ENCODE measurements at regions not wholly inside any gene's neighbourhood (a gene's known extent, or its start where the extent isn't known, plus 50 kb on each side); places are given as distances from the start of the nearest gene placed in this dataset.

DNA sequence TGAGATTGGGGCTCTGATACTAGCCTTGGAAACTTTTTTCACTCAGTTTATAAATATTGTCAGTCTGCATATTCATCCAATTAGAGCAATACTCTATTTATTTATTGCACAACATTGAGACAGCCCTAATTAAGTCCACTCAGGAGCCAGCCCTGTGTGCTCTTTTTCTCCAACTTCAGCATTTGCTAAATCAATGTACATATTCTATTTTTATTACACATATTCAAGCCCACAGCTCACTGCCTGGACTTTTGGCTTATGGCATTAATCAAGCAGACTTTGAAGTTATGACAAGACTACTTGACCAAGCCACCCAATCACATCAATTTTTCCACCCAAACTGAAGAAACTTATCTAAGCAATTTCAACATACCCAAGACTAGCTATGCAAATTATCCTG is 215.5 kb downstream of the RPS4Y2 start:
- peaks cover 5% of the 10 kb centered on the region for H3K27me3 Mint-ChIP-seq
- ATAC-seq (ENCODE audit: low read depth in 2 of 2): no peak

DNA sequence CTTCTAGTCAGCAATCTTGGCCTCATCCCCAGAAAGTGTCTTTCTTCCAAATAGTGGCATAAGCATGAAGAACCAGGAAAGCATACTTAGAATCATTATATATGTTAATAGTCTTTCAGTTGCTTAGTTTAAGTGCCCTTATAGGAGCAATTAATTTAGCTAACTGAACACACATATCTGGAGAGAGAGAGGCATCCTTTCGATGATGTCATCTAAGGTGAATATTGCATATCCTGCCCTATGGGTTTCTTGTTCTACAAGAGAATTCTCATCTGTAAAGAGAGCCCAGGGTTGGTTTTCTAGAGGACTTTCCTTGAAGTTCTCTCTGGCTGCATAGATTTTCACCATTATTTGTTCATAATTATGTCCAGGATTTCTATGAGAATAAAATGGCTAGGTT is 230.1 kb downstream of the RPS4Y2 start:
- Histone ChIP-seq H3K9me3 (ENCODE audit: control insufficient read depth in 2 of 2, low read length in 2 of 2) (no peaks in the 10 kb centered on the region), H3K27me3 (ENCODE audit: control insufficient read depth, insufficient read depth, low read length) (no peaks in the 10 kb centered on the region), H3K4me3 (ENCODE audit: low read depth, low read length) (no peak overlapping the region), H3K27ac (ENCODE audit: insufficient read depth, low read length, poor library complexity, severe bottlenecking) (no peak overlapping the region), H3K4me1 (ENCODE audit: control insufficient read depth, insufficient read depth, low read length, poor library complexity, severe bottlenecking) (no peaks in the 10 kb centered on the region), H3K36me3 (ENCODE audit: control insufficient read depth, insufficient read depth, low read length) (no peaks in the 10 kb centered on the region)
- Mint-ChIP-seq H3K9me3 (no peaks in the 10 kb centered on the region), H3K4me3 (no peak overlapping the region), H3K27ac (no peak overlapping the region), H3K36me3 (no peaks in the 10 kb centered on the region), H3K4me1 (peaks cover 0 to 2% (median under 1%) of the 10 kb centered on the region in 4 donors), H3K27me3 (no peaks in the 10 kb centered on the region)
- DNase-seq (no peak), ATAC-seq (ENCODE audit: low read depth in 2 of 2) (no peak)

More for the DNA sequence above, 215.5 kb downstream of the RPS4Y2 start:
- no peaks in the 10 kb centered on the region for H3K9me3 ChIP-seq (ENCODE audit: control insufficient read depth in 2 of 2, low read length in 2 of 2)
- no peaks in the 10 kb centered on the region for H3K4me1 ChIP-seq (ENCODE audit: control insufficient read depth, insufficient read depth, low read length, poor library complexity, severe bottlenecking)
- H3K27ac ChIP-seq (ENCODE audit: insufficient read depth, low read length, poor library complexity, severe bottlenecking): no peak overlapping the region
- no peaks in the 10 kb centered on the region for H3K9me3 Mint-ChIP-seq
- no peaks in the 10 kb centered on the region for H3K36me3 Mint-ChIP-seq
- no peaks in the 10 kb centered on the region for H3K36me3 ChIP-seq (ENCODE audit: control insufficient read depth, insufficient read depth, low read length)
- H3K4me1 Mint-ChIP-seq: peaks cover 0 to 2% (median 0%) of the 10 kb centered on the region in 4 donors
- no peak overlapping the region for H3K27ac Mint-ChIP-seq
- no peak overlapping the region for H3K4me3 ChIP-seq (ENCODE audit: low read depth, low read length)
- no peaks in the 10 kb centered on the region for H3K27me3 ChIP-seq (ENCODE audit: control insufficient read depth, insufficient read depth, low read length)
- no peak overlapping the region for H3K4me3 Mint-ChIP-seq
- DNase-seq: no peak

GRCh38 chrY:20990123-20990522 is 234.2 kb downstream of the RPS4Y2 start:
- Histone ChIP-seq H3K27me3 (ENCODE audit: control insufficient read depth, insufficient read depth, low read length) (no peaks in the 10 kb centered on the region), H3K4me1 (ENCODE audit: control insufficient read depth, insufficient read depth, low read length, poor library complexity, severe bottlenecking) (no peaks in the 10 kb centered on the region), H3K27ac (ENCODE audit: insufficient read depth, low read length, poor library complexity, severe bottlenecking) (no peak overlapping the region), H3K36me3 (ENCODE audit: control insufficient read depth, insufficient read depth, low read length) (no peaks in the 10 kb centered on the region), H3K9me3 (ENCODE audit: control insufficient read depth in 2 of 2, low read length in 2 of 2) (no peaks in the 10 kb centered on the region), H3K4me3 (ENCODE audit: low read depth, low read length) (no peak overlapping the region)
- no peak overlapping the region for H3K4me3 Mint-ChIP-seq
- no peak for ATAC-seq (ENCODE audit: low read depth in 2 of 2)
- H3K9me3 Mint-ChIP-seq: no peaks in the 10 kb centered on the region
- H3K27ac Mint-ChIP-seq: peak overlapping the region in 1 of 3 donors; percentile 41
- H3K4me1 Mint-ChIP-seq: peaks cover 0 to 9% (median 4%) of the 10 kb centered on the region in 4 donors
- no peak for DNase-seq
- no peaks in the 10 kb centered on the region for H3K27me3 Mint-ChIP-seq
- H3K36me3 Mint-ChIP-seq: no peaks in the 10 kb centered on the region

GRCh38 chrY:20990869-20991548 is 235.1 kb downstream of the RPS4Y2 start:
- no peaks in the 10 kb centered on the region for H3K27me3 Mint-ChIP-seq
- peak overlapping the region in 1 of 4 donors; percentile 89 for H3K4me3 Mint-ChIP-seq
- H3K27ac ChIP-seq (ENCODE audit: insufficient read depth, low read length, poor library complexity, severe bottlenecking): no peak overlapping the region
- H3K9me3 Mint-ChIP-seq: no peaks in the 10 kb centered on the region
- no peaks in the 10 kb centered on the region for H3K36me3 ChIP-seq (ENCODE audit: control insufficient read depth, insufficient read depth, low read length)
- no peaks in the 10 kb centered on the region for H3K36me3 Mint-ChIP-seq
- DNase-seq (no peak), ATAC-seq (ENCODE audit: low read depth in 2 of 2) (peak; percentile 88 to 94)
- H3K27ac Mint-ChIP-seq: peak overlapping the region in 1 of 3 donors; percentile 96
- H3K4me1 Mint-ChIP-seq: peaks cover 0 to 9% (median 4%) of the 10 kb centered on the region in 4 donors
- no peaks in the 10 kb centered on the region for H3K27me3 ChIP-seq (ENCODE audit: control insufficient read depth, insufficient read depth, low read length)
- H3K4me3 ChIP-seq (ENCODE audit: low read depth, low read length): peak overlapping the region; percentile 80
- H3K9me3 ChIP-seq (ENCODE audit: control insufficient read depth in 2 of 2, low read length in 2 of 2): no peaks in the 10 kb centered on the region
- no peaks in the 10 kb centered on the region for H3K4me1 ChIP-seq (ENCODE audit: control insufficient read depth, insufficient read depth, low read length, poor library complexity, severe bottlenecking)

GRCh38 chrY:20997355-20997754 is 241.4 kb downstream of the RPS4Y2 start:
- H3K4me1 ChIP-seq (ENCODE audit: control insufficient read depth, insufficient read depth, low read length, poor library complexity, severe bottlenecking): no peaks in the 10 kb centered on the region
- no peak overlapping the region for H3K4me3 ChIP-seq (ENCODE audit: low read depth, low read length)
- H3K27me3 ChIP-seq (ENCODE audit: control insufficient read depth, insufficient read depth, low read length): no peaks in the 10 kb centered on the region
- DNase-seq (no peak), ATAC-seq (ENCODE audit: low read depth in 2 of 2) (no peak)
- H3K36me3 Mint-ChIP-seq: no peaks in the 10 kb centered on the region
- no peaks in the 10 kb centered on the region for H3K9me3 Mint-ChIP-seq
- peaks cover 0 to 2% (median 0%) of the 10 kb centered on the region in 4 donors for H3K4me1 Mint-ChIP-seq
- H3K9me3 ChIP-seq (ENCODE audit: control insufficient read depth in 2 of 2, low read length in 2 of 2): no peaks in the 10 kb centered on the region
- H3K36me3 ChIP-seq (ENCODE audit: control insufficient read depth, insufficient read depth, low read length): no peaks in the 10 kb centered on the region
- H3K27ac ChIP-seq (ENCODE audit: insufficient read depth, low read length, poor library complexity, severe bottlenecking): no peak overlapping the region
- no peaks in the 10 kb centered on the region for H3K27me3 Mint-ChIP-seq
- no peak overlapping the region for H3K27ac Mint-ChIP-seq
- no peak overlapping the region for H3K4me3 Mint-ChIP-seq

DNA sequence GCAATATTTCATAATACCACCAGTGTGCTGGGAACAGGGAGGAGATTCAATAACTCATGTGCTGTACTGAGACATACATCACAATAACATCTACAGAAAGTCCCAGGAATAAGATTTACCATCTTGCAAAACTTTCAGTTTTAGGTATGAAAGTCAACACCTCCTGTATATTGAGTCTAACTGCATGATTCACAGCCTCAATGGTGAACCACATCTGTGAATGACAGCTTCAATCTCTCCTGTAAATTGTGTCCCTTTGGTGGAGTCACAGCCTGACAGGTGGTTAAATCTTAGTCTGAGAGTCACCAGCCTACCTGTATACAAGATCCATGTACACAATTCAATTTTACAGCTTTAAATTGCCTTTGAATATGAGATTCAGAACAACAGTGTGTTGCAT is 242.1 kb downstream of the RPS4Y2 start:
- peak in 1 of 2 donors; percentile 45 for ATAC-seq (ENCODE audit: low read depth in 2 of 2)
- no peaks in the 10 kb centered on the region for H3K36me3 Mint-ChIP-seq
- no peak overlapping the region for H3K27ac Mint-ChIP-seq

GRCh38 chrY:20998483-20998882 is 242.6 kb downstream of the RPS4Y2 start:
- H3K4me3 Mint-ChIP-seq: no peak overlapping the region
- no peaks in the 10 kb centered on the region for H3K9me3 Mint-ChIP-seq
- H3K27me3 Mint-ChIP-seq: no peaks in the 10 kb centered on the region
- Histone ChIP-seq H3K9me3 (ENCODE audit: control insufficient read depth in 2 of 2, low read length in 2 of 2) (no peaks in the 10 kb centered on the region), H3K4me3 (ENCODE audit: low read depth, low read length) (no peak overlapping the region), H3K27me3 (ENCODE audit: control insufficient read depth, insufficient read depth, low read length) (no peaks in the 10 kb centered on the region), H3K36me3 (ENCODE audit: control insufficient read depth, insufficient read depth, low read length) (no peaks in the 10 kb centered on the region), H3K4me1 (ENCODE audit: control insufficient read depth, insufficient read depth, low read length, poor library complexity, severe bottlenecking) (no peaks in the 10 kb centered on the region), H3K27ac (ENCODE audit: insufficient read depth, low read length, poor library complexity, severe bottlenecking) (no peak overlapping the region)
- H3K4me1 Mint-ChIP-seq: peaks cover 0 to 2% (median 0%) of the 10 kb centered on the region in 4 donors
- DNase-seq (no peak), ATAC-seq (ENCODE audit: low read depth in 2 of 2) (no peak)
- no peaks in the 10 kb centered on the region for H3K36me3 Mint-ChIP-seq
- no peak overlapping the region for H3K27ac Mint-ChIP-seq

More for the DNA sequence above, 242.1 kb downstream of the RPS4Y2 start:
- no peak overlapping the region for H3K4me3 Mint-ChIP-seq
- DNase-seq: no peak
- H3K27me3 ChIP-seq (ENCODE audit: control insufficient read depth, insufficient read depth, low read length): no peaks in the 10 kb centered on the region
- no peak overlapping the region for H3K4me3 ChIP-seq (ENCODE audit: low read depth, low read length)
- H3K4me1 Mint-ChIP-seq: peaks cover 0 to 2% (median 0%) of the 10 kb centered on the region in 4 donors
- no peaks in the 10 kb centered on the region for H3K9me3 ChIP-seq (ENCODE audit: control insufficient read depth in 2 of 2, low read length in 2 of 2)
- no peaks in the 10 kb centered on the region for H3K4me1 ChIP-seq (ENCODE audit: control insufficient read depth, insufficient read depth, low read length, poor library complexity, severe bottlenecking)
- no peak overlapping the region for H3K27ac ChIP-seq (ENCODE audit: insufficient read depth, low read length, poor library complexity, severe bottlenecking)
- no peaks in the 10 kb centered on the region for H3K36me3 ChIP-seq (ENCODE audit: control insufficient read depth, insufficient read depth, low read length)
- H3K9me3 Mint-ChIP-seq: no peaks in the 10 kb centered on the region
- H3K27me3 Mint-ChIP-seq: no peaks in the 10 kb centered on the region

GRCh38 chrY:21001102-21001501 is 245.2 kb downstream of the RPS4Y2 start:
- ATAC-seq (ENCODE audit: low read depth in 2 of 2) (no peak), DNase-seq (no peak)
- no peak overlapping the region for H3K27ac Mint-ChIP-seq
- H3K4me1 Mint-ChIP-seq: peaks cover 0 to 2% (median 0%) of the 10 kb centered on the region in 4 donors
- no peaks in the 10 kb centered on the region for H3K9me3 Mint-ChIP-seq
- no peaks in the 10 kb centered on the region for H3K9me3 ChIP-seq (ENCODE audit: control insufficient read depth in 2 of 2, low read length in 2 of 2)
- H3K27ac ChIP-seq (ENCODE audit: insufficient read depth, low read length, poor library complexity, severe bottlenecking): no peak overlapping the region
- H3K27me3 ChIP-seq (ENCODE audit: control insufficient read depth, insufficient read depth, low read length): no peaks in the 10 kb centered on the region
- no peak overlapping the region for H3K4me3 ChIP-seq (ENCODE audit: low read depth, low read length)
- H3K36me3 Mint-ChIP-seq: no peaks in the 10 kb centered on the region
- no peaks in the 10 kb centered on the region for H3K4me1 ChIP-seq (ENCODE audit: control insufficient read depth, insufficient read depth, low read length, poor library complexity, severe bottlenecking)
- no peak overlapping the region for H3K4me3 Mint-ChIP-seq
- H3K27me3 Mint-ChIP-seq: no peaks in the 10 kb centered on the region
- no peaks in the 10 kb centered on the region for H3K36me3 ChIP-seq (ENCODE audit: control insufficient read depth, insufficient read depth, low read length)

Data from CD4-positive, CD25-positive, alpha-beta regulatory T cell (primary cell).